SW 1271 (cell line): ENCODE measurements at regions not wholly inside any gene's neighbourhood (a gene's known extent, or its start where the extent isn't known, plus 50 kb on each side); places are given as distances from the start of the nearest gene placed in this dataset.
A peak's percentile ranks its signal among the peaks of the same experiment; 100 is the strongest.

Source experiments
- DNase-seq, 2 experiments: peaks; one replicate each; lab custom pipeline; 2025; lab: John Stamatoyannopoulos, UW

- no peak for DNase-seq
Observed at GRCh38 chr11:26188554-26188953, 143.4 kb upstream of the ANO3 start.

- DNase-seq, result no peak
Observed at GRCh38 chr11:26191193-26191592, 140.7 kb upstream of the ANO3 start.

- DNase-seq, result no peak
Observed at GRCh38 chr11:26193694-26194365, 138.1 kb upstream of the ANO3 start.

- DNase-seq, result no peak
Observed at GRCh38 chr11:26194881-26195280, 137.0 kb upstream of the ANO3 start.

- no peak for DNase-seq
Observed at GRCh38 chr11:26198532-26199096, 133.3 kb upstream of the ANO3 start.

GRCh38 chr11:26199331-26200095, 132.4 kb upstream of the ANO3 start:
- no peak for DNase-seq

- DNase-seq, result no peak
Observed at GRCh38 chr11:26201411-26201810, 130.5 kb upstream of the ANO3 start.

- no peak for DNase-seq
Observed at GRCh38 chr11:26202754-26203153, 129.2 kb upstream of the ANO3 start.

- DNase-seq, result no peak
Observed at GRCh38 chr11:26204101-26204500, 127.8 kb upstream of the ANO3 start.

- no peak for DNase-seq
Observed at GRCh38 chr11:26204839-26205238, 127.1 kb upstream of the ANO3 start.

GRCh38 chr11:26219183-26220117, 112.5 kb upstream of the ANO3 start:
- no peak for DNase-seq

GRCh38 chr11:26225646-26226045, 106.3 kb upstream of the ANO3 start:
- DNase-seq, result no peak

- peak in 1 of 2 experiments; percentile 44 for DNase-seq
Observed at GRCh38 chr11:26227301-26227746, 104.6 kb upstream of the ANO3 start.

GRCh38 chr11:26227883-26228502, 103.9 kb upstream of the ANO3 start:
- DNase-seq, result no peak

- no peak for DNase-seq
Observed at GRCh38 chr11:26228778-26229177, 103.2 kb upstream of the ANO3 start.

- DNase-seq, result no peak
Observed at GRCh38 chr11:26229257-26229656, 102.7 kb upstream of the ANO3 start.

GRCh38 chr11:26229981-26230380, 101.9 kb upstream of the ANO3 start:
- no peak for DNase-seq

- DNase-seq, result no peak
Observed at GRCh38 chr11:26231252-26231661, 100.7 kb upstream of the ANO3 start.

GRCh38 chr11:26234451-26234850, 97.5 kb upstream of the ANO3 start:
- no peak for DNase-seq

GRCh38 chr11:26243426-26243825, 88.5 kb upstream of the ANO3 start:
- no peak for DNase-seq

GRCh38 chr11:26244207-26244606, 87.7 kb upstream of the ANO3 start:
- DNase-seq, result no peak

- DNase-seq, result no peak
Observed at GRCh38 chr11:26245046-26245445, 86.9 kb upstream of the ANO3 start.
